ENCODE measurements at regions not wholly inside any gene's neighbourhood (a gene's known extent, or its start where the extent isn't known, plus 50 kb on each side); places are given as distances from the start of the nearest gene placed in this dataset.
"Not testable (repeated sequence)": the region's sequence is repeated elsewhere in the genome, so short reads cannot be mapped to it uniquely, and the experiment has no call there.

- DNase-seq (no peak), ATAC-seq (no peak)
- Histone ChIP-seq H3K27me3 (no peaks in the 10 kb centered on the region), H3K4me1 (no peaks in the 10 kb centered on the region), H3K36me3 (no peaks in the 10 kb centered on the region), H3K4me3 (no peak overlapping the region), H3K9me3 (no peaks in the 10 kb centered on the region), H3K27ac (no peak overlapping the region)
- intact Hi-C loops (cut with DNase I): no loop called here
- no peak for TF ChIP-seq CTCF (IDR thresholded peaks at IDR 0.05)
These were observed 195.5 kb downstream of the ANKRD30BL start for GRCh38 chr2:131966256-131966655.

- H3K27me3 ChIP-seq; intact Hi-C loops (cut with DNase I); DNase-seq; H3K4me3 ChIP-seq; H3K4me1 ChIP-seq; H3K36me3 ChIP-seq; ATAC-seq; H3K9me3 ChIP-seq; H3K27ac ChIP-seq: not testable (repeated sequence)
These were observed 203.6 kb downstream of the ANKRD30BL start for GRCh38 chr2:131958019-131958609.

GRCh38 chr2:131948641-131949040 is 213.1 kb downstream of the ANKRD30BL start:
- H3K27me3 ChIP-seq; H3K4me3 ChIP-seq; H3K9me3 ChIP-seq; H3K27ac ChIP-seq; intact Hi-C loops (cut with DNase I); H3K36me3 ChIP-seq; DNase-seq; H3K4me1 ChIP-seq; ATAC-seq: not testable (repeated sequence)

DNA sequence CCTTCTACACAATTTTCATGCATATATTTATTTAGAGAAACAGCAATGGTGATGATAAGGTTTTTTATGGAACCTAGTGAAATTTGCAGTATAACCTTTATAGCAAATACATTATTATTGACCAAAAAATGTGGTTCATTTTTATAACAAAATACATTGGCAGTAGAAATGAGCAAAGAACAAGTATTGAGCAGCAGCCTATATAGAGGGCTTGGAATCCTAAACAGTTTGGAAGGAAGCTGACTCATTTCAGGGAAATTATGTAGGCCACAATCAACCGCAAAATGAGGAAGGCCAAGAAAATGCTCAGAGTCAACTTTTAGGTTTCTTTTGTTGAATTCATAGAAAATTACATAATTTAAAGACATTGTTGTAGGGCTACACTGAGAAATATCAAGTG is 238.5 kb downstream of the ANKRD30BL start:
- intact Hi-C loops (cut with DNase I); ATAC-seq; H3K27ac ChIP-seq; DNase-seq; H3K4me3 ChIP-seq; H3K27me3 ChIP-seq; H3K4me1 ChIP-seq; H3K36me3 ChIP-seq; H3K9me3 ChIP-seq: not testable (repeated sequence)

GRCh38 chr2:131922854-131923253 is 238.9 kb downstream of the ANKRD30BL start:
- H3K4me1 ChIP-seq; H3K36me3 ChIP-seq; H3K4me3 ChIP-seq; H3K9me3 ChIP-seq; ATAC-seq; intact Hi-C loops (cut with DNase I); H3K27me3 ChIP-seq; DNase-seq; H3K27ac ChIP-seq: not testable (repeated sequence)
